AG08396 (cell line): ENCODE measurements at regions not wholly inside any gene's neighbourhood (a gene's known extent, or its start where the extent isn't known, plus 50 kb on each side); places are given as distances from the start of the nearest gene placed in this dataset.
"Not testable (repeated sequence)": the region's sequence is repeated elsewhere in the genome, so short reads cannot be mapped to it uniquely, and the experiment has no call there.

Source experiments
- DNase-seq: peaks from one replicate; pipeline ENCODE4 v3.0.0; 2012; ENCODE audit warnings: low spot score, mixed read lengths

DNA sequence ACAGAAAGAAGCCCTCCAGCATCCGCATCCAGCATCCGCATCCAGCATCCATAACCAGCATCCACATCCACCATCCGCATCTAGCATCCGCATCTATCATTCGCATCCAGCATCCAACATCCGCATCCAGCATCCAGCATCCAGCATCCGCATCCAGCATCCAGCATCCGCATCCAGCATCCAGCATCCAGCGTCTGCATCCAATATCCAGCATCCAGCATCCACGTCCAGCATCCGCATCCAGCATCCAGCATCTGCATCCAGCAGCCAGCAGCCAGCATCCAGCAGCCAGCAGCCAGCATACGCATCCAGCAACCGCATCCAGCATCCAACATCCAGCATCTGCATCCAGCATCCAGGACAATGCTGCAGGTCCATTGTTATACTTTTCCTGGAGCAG lies 671.0 kb upstream of the C16orf82 start:
- no peak for DNase-seq

DNA sequence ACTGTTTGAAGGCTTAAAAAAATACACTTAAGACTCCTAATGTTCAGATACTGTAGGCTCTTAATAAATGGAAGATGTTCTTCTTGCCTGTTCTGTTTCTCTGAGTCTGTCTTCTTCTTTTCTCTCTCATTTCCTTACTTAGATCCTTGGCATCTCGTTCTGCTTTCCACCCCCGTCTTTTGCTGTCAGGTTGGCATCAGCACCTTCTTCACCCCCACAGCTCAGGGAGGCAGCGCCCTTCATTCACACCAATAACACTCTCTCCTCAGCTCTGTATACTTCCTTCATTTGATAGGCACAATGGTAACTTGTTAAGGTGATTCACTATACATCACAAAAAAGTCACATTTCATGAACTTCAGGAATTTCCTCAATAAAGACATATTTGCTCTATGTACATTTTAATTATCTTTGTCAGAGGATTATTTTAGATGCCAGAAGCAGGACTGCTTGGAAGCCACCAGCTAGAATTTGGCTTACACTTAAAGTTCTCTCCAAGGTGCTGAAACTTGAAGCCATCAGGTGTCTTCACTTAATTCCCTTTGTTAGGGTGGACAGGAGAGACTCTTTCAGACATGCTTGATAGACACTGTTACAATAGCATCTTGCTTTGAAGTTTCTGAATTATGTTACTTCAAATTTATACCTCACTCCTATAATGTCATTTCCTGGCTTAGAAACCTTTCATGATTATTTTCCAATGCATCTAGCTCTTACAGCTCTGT lies 670.1 kb upstream of the C16orf82 start:
- DNase-seq: no peak

DNA sequence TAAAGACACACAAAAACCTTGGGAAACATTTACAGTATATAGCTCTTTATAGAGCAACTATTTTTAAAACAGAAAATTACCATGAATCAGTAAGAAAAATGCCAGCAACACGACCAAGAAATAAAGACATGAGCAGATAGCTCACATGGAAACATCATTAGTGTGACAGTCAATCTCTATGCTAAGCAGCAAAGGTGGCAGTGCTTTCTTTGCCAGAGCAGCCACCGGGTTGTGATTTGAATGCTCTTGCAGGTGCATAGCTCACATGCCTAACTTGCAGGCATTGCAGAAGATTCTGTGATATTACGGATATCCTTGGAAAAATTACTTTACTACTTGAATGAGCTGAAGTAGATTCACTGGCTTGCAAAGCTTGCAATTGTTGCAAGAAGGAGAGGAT lies 652.9 kb upstream of the C16orf82 start:
- DNase-seq: no peak

DNA sequence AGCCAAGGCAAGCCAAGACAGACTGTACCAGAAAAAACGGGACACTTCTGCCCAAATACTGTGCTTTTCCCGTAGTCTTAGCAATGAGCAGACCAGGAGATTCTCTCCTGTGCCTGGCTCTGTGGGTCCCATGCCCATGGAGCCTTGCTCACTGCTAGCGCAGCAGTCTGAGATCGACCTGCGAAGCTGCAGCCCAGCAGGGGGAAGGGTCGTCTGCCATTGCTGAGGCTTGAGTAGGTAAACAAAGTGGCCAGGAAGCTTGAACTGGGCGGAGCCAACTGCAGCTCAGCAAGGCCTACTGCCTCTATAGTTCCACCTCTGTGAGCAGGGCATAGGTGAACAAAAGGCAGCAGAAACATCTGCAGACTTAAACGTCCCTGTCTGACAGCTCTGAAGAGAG lies 647.3 kb upstream of the C16orf82 start:
- not testable (repeated sequence) for DNase-seq

DNA sequence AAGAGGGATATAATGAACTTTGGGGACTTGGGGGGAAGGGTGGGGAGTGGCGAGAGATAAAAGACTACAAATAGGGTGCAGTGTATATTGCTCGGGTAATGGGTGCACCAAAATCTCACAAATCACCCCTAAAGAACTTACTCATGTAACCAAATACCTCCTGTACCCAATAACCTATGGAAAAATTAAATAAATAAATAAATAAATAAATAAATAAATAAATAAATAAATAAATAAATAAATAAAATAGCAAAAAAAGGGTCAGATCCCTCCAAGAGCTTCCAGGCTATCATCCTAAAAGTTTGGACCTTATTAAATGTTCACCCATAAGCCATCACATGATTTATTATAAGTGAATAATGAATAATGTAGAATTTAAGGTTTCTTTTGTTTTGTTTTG lies 636.1 kb upstream of the C16orf82 start:
- no peak for DNase-seq

DNA sequence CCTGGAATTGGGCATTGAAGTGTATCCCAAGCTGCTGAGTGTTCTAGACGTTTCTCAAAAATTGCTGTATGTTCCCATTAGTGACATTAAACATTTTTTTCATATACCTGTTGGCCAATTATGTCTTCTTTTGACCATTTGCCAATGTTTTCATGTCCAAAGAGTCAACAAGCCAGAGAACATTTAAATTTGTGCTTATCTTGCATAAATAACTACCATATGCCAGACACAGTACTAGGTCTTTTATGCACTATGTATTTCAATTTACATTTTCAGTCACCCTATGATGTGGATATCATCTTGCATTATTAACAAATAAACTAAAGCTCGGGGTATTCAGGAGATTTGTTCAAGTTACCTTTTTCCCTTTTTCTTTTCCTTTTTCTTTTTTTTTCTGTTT lies 632.9 kb upstream of the C16orf82 start:
- no peak for DNase-seq

DNA sequence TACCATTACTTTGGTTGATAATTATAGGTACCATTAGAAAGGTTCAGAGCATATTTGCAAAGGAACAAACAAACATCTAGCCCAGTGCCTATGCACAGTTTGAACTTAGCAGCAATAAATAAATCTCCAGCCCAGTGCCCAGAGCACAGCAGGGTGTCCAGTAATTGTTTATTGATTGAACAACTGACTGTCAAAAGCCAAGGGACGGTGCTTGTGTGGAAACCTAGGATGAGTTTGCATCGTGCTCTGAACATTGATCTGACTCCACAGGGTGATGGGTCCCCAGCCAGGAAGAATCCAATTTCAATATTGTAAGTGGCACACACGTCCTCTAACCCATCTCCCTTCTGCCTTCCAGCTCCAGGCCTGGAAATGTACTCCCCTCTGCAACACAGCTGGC lies 625.5 kb upstream of the C16orf82 start:
- no peak for DNase-seq

DNA sequence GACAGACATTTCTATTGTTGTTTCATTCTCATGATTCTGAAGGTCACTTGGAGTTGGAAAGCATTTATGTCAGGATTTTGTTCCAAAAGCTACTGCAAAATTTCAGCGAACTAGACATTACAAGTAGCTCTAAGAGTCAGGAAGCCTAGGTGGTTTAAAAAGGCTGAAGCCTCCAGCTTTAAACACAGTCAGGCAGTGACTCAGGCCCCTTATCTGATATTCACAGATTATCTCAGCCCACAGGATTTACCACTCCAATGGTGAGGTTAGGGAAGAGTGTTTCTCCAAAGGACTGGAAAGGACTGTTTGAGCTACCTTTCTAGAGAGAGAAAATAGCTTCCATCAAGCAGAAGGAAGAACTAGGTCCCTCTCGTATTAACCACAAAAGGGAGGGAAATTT lies 624.4 kb upstream of the C16orf82 start:
- no peak for DNase-seq

DNA sequence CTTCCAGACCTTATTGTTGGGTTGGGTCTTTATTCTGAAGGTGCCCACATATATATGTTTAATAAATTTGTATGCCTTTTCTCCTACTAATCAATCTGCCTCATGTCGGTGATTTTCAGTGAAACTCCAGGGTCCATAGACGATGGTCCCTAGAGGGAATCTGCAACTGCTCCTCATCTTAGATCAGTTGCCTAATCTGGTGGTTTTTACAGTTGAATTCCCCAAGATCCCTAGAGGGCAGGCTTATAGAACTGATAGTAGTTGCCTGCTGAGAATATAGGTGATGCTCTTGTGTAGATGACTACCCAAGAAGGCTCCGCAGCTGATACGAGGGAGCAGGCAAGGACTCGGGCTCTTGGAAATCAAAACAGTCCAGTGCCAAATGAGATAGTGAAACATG lies 619.2 kb upstream of the C16orf82 start:
- no peak for DNase-seq

DNA sequence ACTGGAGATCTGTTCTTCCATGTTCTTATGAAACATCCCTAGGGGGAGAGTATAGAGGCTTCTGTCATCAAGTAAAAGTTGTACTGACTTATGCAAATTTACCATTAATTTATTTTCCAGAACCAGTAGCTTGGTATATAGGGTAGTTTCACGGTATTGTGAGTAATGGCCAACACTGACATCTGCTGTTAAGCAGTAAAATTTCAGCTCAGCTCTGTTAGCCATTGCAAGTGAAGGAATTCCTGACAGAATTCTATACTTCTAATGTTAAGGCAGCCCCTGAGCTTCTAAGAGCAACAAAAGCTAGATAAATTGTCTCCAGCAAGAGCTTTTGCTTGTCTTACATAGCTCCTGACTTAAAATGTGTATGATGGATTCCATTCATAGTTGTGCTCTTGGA lies 613.5 kb upstream of the C16orf82 start:
- no peak for DNase-seq

DNA sequence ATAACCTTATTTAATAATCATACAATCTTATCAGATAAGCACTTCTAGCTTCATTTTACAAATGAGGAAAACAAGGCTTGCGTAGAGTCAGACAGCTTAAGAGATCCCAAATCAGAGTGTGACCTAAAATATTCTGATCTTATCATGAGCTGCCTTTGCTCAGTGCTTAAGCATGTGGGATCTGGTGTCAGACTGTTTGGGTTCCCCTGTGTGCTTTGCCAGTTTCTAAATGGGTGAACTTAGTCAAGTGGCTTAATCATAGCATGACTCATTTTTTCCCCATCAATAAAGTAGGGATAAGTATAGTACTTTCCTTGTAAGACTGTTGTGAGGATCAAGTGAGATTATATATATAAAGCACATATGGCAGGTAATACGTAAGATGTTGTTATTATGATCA lies 612.6 kb upstream of the C16orf82 start:
- no peak for DNase-seq

DNA sequence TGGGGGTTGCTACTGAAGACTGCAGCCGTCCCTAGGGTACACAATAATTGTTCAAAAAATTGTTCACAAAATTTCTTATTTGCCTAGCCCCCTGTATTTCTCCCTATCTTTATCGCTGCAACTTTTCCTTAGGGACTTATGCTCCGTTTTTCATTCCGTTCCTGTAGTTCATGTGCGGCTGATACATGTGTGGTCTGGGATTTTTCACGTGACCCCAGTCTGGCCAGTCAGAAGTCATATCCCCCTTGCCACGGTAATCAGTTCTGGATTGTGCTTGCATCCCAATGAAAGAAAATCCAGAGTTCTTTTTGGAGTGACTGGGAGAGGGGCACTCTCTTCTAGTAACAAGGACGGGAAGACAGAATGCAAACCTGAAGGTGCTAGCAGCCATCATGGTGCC lies 610.7 kb upstream of the C16orf82 start:
- no peak for DNase-seq

DNA sequence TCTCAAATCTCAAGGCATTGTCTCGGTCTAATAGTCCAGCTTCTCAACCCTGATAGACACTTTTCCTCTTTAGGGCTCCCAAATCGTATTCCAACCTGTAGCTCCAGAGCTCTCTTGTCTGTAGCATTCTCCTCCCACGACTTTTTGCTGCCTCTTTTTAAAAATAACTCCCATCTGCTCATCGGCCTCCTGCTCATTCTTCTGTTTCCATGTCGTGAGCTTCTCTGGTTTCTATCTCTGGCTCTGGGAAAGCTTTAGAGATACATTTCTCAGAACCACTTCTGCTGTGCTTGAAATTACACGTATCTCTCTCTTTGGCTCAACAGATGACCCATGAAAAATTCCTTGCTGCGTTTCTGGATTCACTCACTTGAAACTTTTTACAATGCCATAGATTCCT lies 609.6 kb upstream of the C16orf82 start:
- no peak for DNase-seq

DNA sequence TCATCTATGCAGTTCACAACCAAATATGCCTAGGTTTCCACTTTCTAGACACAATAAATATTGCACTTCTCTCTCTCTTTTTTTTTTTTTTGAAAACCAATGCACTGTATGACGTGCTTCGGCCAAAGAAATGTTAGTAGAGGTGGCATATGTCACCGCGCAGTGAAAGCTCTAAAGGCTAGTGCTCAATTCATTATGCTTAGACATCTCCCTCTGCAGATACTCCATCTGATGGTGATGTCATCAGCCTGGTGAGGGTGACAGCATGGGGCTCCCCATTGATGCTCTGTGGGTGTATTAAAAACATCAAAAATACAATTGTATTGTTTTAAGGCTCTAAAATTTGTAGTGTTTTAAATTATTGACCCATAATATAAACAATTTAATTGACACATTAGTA lies 608.8 kb upstream of the C16orf82 start:
- no peak for DNase-seq

DNA sequence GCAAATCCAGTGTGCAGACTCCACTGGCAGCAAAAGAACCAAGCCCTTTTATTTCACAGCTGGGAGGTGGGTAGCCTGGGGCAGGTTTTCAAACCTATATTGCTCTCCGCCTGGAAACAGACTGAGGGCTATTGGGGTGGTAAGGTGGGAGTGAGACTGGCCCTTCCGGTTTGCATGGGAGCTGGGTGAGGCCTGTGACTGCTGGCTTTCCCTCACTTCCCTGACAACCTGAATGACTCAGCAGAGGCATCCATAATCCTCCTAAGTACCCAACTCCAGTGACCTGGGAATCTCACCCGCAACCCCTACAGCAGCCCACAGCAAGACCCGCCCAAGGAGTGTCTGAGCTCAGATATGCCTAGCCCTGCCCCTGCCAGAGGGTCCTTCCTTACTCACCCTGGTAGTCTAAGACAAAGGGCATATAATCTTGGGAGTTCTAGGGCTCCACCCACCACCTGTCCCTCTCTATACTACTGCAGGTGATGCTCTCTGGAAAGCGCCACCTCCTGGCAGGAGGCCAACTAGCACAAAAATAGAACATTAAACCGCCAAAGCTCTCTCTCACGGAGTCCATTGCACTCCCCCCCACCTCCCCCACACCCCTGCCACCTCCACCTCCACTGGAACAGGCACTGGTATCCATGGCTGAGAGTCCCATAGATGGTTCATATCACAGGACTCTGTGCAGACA lies 602.0 kb upstream of the C16orf82 start:
- DNase-seq: no peak

DNA sequence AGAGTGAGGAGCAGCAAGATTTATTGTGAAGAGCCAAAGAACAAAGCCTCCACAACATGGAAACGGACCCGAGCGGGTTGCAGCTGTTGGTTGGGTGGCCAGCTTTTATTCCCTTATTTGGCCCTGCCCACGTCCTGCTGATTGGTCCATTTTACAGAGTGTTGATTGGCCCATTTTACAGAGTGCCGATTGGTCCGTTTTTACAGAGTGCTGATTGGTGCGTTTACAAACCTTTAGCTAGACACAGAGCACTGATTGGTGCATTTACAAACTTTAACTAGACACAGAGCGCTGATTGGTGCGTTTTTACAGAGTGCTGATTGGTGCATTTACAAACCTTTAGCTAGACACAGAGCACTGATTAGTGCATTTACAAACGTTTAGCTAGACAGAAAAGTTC lies 592.3 kb upstream of the C16orf82 start:
- not testable (repeated sequence) for DNase-seq

DNA sequence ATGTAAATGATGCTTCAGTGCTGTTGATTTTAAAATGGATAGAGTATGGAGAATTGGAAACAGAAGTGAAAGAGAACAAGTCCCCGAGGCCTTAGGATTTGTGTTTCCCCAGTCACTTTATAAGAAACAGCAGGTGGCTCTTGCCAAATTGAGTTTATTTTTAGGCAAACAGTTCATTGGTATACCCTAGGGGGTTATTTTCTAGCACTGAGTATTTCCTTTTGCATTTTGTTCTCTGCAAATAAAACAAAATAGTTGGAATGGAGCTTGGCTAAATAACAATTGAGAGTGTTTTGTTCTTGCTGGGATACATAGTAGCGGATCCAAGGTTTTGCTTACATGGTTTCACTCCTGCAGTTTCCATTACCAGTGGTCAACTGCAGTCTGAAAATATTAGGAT lies 591.1 kb upstream of the C16orf82 start:
- DNase-seq: no peak

DNA sequence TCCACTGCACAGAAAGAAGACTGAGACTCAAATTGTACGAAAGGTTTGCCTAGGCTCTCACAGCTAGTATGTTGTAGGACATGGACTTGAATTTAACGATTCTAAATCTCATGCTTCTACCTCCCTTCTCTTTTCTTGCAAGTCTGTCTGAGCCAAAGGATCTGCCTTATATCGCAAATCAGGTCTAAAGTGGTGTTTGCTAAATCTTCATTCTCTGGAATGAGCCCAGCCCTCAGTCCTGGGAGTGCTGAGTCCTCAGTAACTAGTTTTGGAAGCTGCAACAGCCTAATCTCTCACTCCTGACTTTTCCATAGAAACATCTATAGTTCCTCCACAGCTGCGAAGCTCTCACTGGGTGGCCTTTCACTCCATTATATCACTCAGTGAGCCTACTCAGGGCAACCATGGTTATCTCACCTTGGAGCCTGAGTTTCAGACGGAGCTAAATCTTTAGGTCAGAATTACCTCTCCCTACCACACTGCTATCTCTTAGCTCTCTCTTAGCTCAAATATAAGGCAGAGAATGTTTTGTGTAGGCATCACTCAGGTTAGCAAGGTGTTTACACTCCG lies 575.5 kb upstream of the C16orf82 start:
- DNase-seq: no peak

DNA sequence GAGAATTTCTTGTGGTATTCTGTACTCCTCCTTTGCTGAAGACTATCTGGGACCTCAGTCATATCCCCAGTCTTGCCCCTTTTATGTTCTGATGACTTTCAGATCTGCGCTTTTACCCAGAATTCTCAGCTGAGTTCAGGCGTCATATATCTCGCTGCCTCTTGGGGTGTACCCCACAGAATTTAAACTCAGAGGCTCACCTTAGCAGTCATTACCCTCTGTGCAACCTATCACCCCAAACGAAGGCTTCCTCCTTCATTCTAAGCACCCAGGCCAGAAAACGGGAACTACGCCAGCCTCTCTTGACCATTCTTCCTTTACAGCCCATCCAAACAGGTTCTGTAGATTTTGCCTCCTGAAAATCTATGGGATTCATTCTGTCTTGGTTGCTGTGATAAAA lies 574.8 kb upstream of the C16orf82 start:
- no peak for DNase-seq

DNA sequence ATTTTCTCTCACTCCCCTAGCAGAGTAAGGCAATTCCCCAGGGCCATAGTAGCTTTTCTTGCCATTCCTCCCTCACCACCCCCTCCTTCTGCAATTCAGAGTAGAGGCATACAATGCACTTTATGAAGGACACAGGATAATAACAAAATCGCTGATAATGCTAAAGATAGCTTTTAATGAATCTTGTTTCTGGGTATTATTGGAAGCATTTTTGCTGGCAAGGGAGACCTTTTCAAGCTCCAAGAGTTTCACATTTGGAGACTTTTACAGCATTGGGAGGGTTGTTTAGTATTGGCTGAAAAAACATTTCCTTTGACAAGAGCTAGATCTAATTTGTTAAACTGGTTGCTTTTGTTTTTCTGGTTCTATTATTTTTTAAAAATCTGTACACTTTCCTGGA lies 573.0 kb upstream of the C16orf82 start:
- DNase-seq: no peak

DNA sequence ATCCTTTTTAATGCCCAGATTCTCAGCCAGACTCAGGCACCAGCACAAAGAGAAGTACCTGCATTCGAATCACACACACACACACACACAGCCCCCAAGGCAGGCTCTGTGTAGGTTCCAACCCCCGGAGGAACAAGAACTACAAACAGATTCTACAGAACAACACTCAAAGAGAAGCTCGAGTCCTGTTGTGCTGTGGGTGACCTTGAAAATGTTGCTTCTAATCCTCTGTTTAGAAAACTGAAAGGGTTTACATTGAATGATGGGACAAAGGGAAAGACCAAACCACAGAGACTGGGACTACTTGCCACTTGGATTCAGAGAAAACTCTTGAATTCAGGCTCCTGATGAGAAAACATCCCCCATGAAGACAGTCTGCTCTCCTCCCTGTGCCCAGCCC lies 568.8 kb upstream of the C16orf82 start:
- DNase-seq: no peak

DNA sequence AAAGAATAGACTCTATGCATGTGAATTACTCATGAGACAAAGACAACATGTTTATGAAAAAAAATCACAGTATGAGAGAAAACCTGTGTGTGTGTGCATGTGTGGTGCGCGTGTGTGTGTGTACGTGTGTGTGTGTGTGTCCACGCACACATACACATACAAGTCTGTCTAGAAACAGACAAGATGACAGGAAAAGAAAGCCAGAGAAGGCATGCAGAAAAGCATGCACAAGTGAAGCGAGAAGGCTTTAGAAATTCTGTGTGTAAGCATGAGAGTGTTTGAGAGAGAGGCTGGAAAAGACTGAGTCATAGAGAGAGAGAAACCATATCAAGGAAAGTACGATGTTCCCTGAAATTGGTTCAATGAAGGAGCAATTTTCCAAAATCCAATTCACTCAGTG lies 566.4 kb upstream of the C16orf82 start:
- DNase-seq: no peak

DNA sequence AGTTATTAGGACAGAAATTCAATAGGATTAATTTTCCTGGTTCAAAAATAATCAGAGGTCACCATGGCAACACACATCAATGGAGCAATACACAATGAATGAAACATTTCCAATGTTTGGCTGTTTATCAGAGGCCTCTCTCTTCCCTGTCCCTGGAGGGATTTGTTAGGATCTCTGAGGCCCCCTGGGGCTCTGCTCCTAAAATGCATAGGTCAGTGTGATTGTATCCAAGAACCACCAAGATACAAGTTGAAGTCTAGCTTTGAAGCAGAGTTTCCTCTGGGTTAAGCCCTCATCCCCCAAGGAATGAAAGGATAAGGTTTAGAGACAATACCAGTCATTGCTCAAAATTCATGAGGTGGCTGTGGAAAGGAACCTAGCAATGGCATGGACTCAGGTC lies 561.2 kb upstream of the C16orf82 start:
- DNase-seq: no peak

DNA sequence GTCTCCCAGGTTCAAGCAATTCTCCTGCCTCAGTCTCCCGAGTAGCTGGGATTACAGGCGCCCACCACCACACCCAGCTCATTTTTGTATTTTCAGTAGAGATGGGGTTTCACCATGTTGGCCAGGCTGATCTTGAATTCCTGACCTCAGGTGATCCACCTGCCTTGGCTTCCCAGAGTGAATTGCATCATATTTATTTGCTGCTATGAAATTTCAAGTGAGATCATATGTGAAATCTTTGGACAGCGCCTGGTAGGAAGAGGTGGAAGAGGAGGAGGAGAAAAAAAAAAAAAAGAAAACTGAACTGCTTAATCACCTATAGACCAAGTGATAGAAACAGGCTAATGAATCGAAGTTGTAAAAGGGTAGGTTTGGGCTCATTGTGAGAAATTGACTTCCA lies 557.8 kb upstream of the C16orf82 start:
- not testable (repeated sequence) for DNase-seq
